ENCODE measurements at regions not wholly inside any gene's neighbourhood (a gene's known extent, or its start where the extent isn't known, plus 50 kb on each side); places are given as distances from the start of the nearest gene placed in this dataset.

DNA sequence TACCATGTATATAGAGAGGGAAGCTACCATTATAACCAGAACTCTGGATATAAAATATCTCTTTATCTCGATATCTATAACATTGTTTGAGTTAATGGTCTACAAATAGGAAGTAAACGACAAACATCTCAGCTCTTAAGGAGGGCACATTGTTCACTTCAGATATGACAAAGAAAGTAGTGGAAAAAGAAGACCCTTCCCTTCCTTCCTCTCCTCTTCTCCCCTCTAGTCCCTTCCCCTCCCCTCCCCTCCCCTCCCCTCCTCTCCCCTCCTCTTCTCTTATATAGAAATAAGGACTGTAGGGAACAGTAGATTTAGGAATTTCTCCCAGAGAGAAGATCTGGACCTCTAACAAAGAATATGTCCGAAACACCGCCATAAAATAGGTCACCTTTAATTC lies 1731.9 kb upstream of the CDH9 start:
- TF ChIP-seq, protein P1, sequence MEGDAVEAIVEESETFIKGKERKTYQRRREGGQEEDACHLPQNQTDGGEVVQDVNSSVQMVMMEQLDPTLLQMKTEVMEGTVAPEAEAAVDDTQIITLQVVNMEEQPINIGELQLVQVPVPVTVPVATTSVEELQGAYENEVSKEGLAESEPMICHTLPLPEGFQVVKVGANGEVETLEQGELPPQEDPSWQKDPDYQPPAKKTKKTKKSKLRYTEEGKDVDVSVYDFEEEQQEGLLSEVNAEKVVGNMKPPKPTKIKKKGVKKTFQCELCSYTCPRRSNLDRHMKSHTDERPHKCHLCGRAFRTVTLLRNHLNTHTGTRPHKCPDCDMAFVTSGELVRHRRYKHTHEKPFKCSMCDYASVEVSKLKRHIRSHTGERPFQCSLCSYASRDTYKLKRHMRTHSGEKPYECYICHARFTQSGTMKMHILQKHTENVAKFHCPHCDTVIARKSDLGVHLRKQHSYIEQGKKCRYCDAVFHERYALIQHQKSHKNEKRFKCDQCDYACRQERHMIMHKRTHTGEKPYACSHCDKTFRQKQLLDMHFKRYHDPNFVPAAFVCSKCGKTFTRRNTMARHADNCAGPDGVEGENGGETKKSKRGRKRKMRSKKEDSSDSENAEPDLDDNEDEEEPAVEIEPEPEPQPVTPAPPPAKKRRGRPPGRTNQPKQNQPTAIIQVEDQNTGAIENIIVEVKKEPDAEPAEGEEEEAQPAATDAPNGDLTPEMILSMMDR (IDR thresholded peaks at IDR 0.05; ENCODE audit: low read depth, low read length, poor library complexity, severe bottlenecking), result no peak
- no peak for TF ChIP-seq EZH2phosphoT487 (IDR thresholded peaks at IDR 0.05; ENCODE audit: borderline replicate concordance, low read length)
